RWPE2 (cell line): ENCODE measurements at regions not wholly inside any gene's neighbourhood (a gene's known extent, or its start where the extent isn't known, plus 50 kb on each side); places are given as distances from the start of the nearest gene placed in this dataset.

Experiments used
- ATAC-seq: fragments of 200-7000 bp; cut with Tn5 transposase; 3 replicates; pipeline ENCODE4 v1.9.1; 2021; ENCODE audit warnings: low read depth
- DNase-seq: peaks from one replicate; pipeline ENCODE4 v3.0.0-alpha.2; 2020; ENCODE audit warnings: low spot score
- H3K27ac ChIP-seq: fragments of 450-650 bp; 2 replicates; pipeline ENCODE4 v1.5.1; 2017; ENCODE audit warnings: mild to moderate bottlenecking; ENCODE audit not compliant: poor library complexity, severe bottlenecking
- H3K27me3 ChIP-seq: fragments of 250-450 bp; sonication (Bioruptor Pico); 2 replicates; pipeline ENCODE4 v1.5.1; 2021; ENCODE audit warnings: mild to moderate bottlenecking, moderate library complexity; ENCODE audit not compliant: insufficient read depth, poor library complexity, severe bottlenecking
- H3K36me3 ChIP-seq: fragments of 250-450 bp; sonication (Bioruptor Pico); 2 replicates; pipeline ENCODE4 v1.5.1; 2020; ENCODE audit warnings: low read depth, mild to moderate bottlenecking, moderate library complexity
- H3K4me1 ChIP-seq: fragments of 250-450 bp; sonication (Bioruptor Pico); 2 replicates; pipeline ENCODE4 v1.5.1; 2021; ENCODE audit warnings: mild to moderate bottlenecking, moderate library complexity; ENCODE audit not compliant: insufficient read depth, poor library complexity, severe bottlenecking
- H3K4me3 ChIP-seq: fragments of 250-450 bp; sonication (Bioruptor Pico); 2 replicates; pipeline ENCODE4 v1.5.1; 2021; ENCODE audit warnings: mild to moderate bottlenecking, moderate library complexity; ENCODE audit not compliant: severe bottlenecking
- H3K9me3 ChIP-seq: fragments of 250-450 bp; sonication (Bioruptor Pico); 2 replicates; pipeline ENCODE4 v1.5.1; 2021; ENCODE audit warnings: mild to moderate bottlenecking, moderate library complexity; ENCODE audit not compliant: severe bottlenecking
- CTCF ChIP-seq: fragments of 450-650 bp; IDR thresholded peaks from one replicate; pipeline ENCODE4 v1.5.1; 2017; ENCODE audit warnings: mild to moderate bottlenecking, moderate library complexity; ENCODE audit not compliant: poor library complexity, severe bottlenecking

GRCh38 chr9:99725852-99726251 is 95.8 kb upstream of the NR4A3 start:
- Histone ChIP-seq H3K9me3 (no peaks in the 10 kb centered on the region), H3K4me1 (no peaks in the 10 kb centered on the region), H3K27ac (no peak overlapping the region), H3K4me3 (no peak overlapping the region), H3K36me3 (no peaks in the 10 kb centered on the region), H3K27me3 (no peaks in the 10 kb centered on the region)
- no peak for ATAC-seq
- DNase-seq, result no peak
- no peak for TF ChIP-seq CTCF

GRCh38 chr9:99726758-99727157 is 94.9 kb upstream of the NR4A3 start:
- Histone ChIP-seq H3K4me1 (no peaks in the 10 kb centered on the region), H3K4me3 (no peak overlapping the region), H3K36me3 (no peaks in the 10 kb centered on the region), H3K9me3 (no peaks in the 10 kb centered on the region), H3K27ac (no peak overlapping the region), H3K27me3 (no peaks in the 10 kb centered on the region)
- no peak for DNase-seq
- no peak for TF ChIP-seq CTCF
- ATAC-seq, result no peak

GRCh38 chr9:99730062-99730461 is 91.6 kb upstream of the NR4A3 start:
- Histone ChIP-seq H3K36me3 (no peaks in the 10 kb centered on the region), H3K27me3 (no peaks in the 10 kb centered on the region), H3K4me3 (no peak overlapping the region), H3K27ac (no peak overlapping the region), H3K4me1 (no peaks in the 10 kb centered on the region), H3K9me3 (no peaks in the 10 kb centered on the region)
- no peak for DNase-seq
- TF ChIP-seq CTCF, result no peak
- ATAC-seq, result no peak

- no peaks in the 10 kb centered on the region for H3K9me3 ChIP-seq
- no peak overlapping the region for H3K27ac ChIP-seq
- no peak for DNase-seq
- TF ChIP-seq CTCF, result no peak
- ATAC-seq, result no peak
- H3K4me1 ChIP-seq, result no peaks in the 10 kb centered on the region
- H3K36me3 ChIP-seq, result no peaks in the 10 kb centered on the region
- no peaks in the 10 kb centered on the region for H3K27me3 ChIP-seq
- no peak overlapping the region for H3K4me3 ChIP-seq
Measured at GRCh38 chr9:99731950-99732349, 89.7 kb upstream of the NR4A3 start.

- ATAC-seq (no peak), DNase-seq (no peak)
- H3K9me3 ChIP-seq, result no peaks in the 10 kb centered on the region
- no peak overlapping the region for H3K4me3 ChIP-seq
- H3K4me1 ChIP-seq, result no peaks in the 10 kb centered on the region
- no peak overlapping the region for H3K27ac ChIP-seq
- TF ChIP-seq CTCF, result no peak
- H3K27me3 ChIP-seq, result no peaks in the 10 kb centered on the region
- no peaks in the 10 kb centered on the region for H3K36me3 ChIP-seq
Measured at GRCh38 chr9:99732715-99733114, 89.0 kb upstream of the NR4A3 start.
